MCF 10A (cell line): ENCODE measurements at regions not wholly inside any gene's neighbourhood (a gene's known extent, or its start where the extent isn't known, plus 50 kb on each side); places are given as distances from the start of the nearest gene placed in this dataset.
A peak's percentile ranks its signal among the peaks of the same experiment; 100 is the strongest.

Experiments used
- BruUV-seq: library from RNA; stranded (reverse); fragments of 400-500 nt; replicated peaks from 2 replicates; lab custom pipeline; 2021; lab: Mats Ljungman, UMichigan
- CTCF ChIA-PET: fragments of 300-600 bp; sonication (Branson Sonifier 250); formaldehyde crosslinking; extraction: SDS; loops from one replicate; lab custom pipeline; 2021; ENCODE audit warnings: antibody characterized with exemption, inconsistent platforms; lab: Yijun Ruan, JAX
- POLR2A ChIA-PET: fragments of 300-600, 350-650 bp; sonication (Branson Sonifier 250); formaldehyde crosslinking; extraction: SDS; loops from one replicate; lab custom pipeline; 2020; ENCODE audit warnings: antibody characterized with exemption, inconsistent platforms; lab: Yijun Ruan, JAX
- DNase-seq: peaks from one replicate; pipeline ENCODE4 v3.0.0-alpha.2; 2018; ENCODE audit not compliant: unreplicated experiment
- H3K27ac Mint-ChIP-seq: one replicate; pipeline ENCODE4 v1.8.0; 2022; ENCODE audit warnings: mild to moderate bottlenecking, low read depth, mixed read lengths; ENCODE audit not compliant: unreplicated experiment
- H3K27me3 Mint-ChIP-seq: one replicate; pipeline ENCODE4 v1.8.0; 2022; ENCODE audit warnings: mixed read lengths; ENCODE audit not compliant: insufficient read depth, unreplicated experiment
- H3K36me3 Mint-ChIP-seq: one replicate; pipeline ENCODE4 v1.8.0; 2022; ENCODE audit warnings: mild to moderate bottlenecking, moderate library complexity, mixed read lengths; ENCODE audit not compliant: insufficient read depth, unreplicated experiment
- H3K4me1 Mint-ChIP-seq: one replicate; pipeline ENCODE4 v1.8.0; 2022; ENCODE audit warnings: mixed read lengths; ENCODE audit not compliant: insufficient read depth, unreplicated experiment
- H3K4me3 Mint-ChIP-seq: one replicate; pipeline ENCODE4 v1.8.0; 2022; ENCODE audit warnings: mild to moderate bottlenecking, moderate library complexity, mixed read lengths; ENCODE audit not compliant: unreplicated experiment
- H3K9me3 Mint-ChIP-seq: one replicate; pipeline ENCODE4 v1.8.0; 2022; ENCODE audit warnings: mixed read lengths; ENCODE audit not compliant: unreplicated experiment
- CTCF ChIP-seq: fragments of 200-600 bp; IDR thresholded peaks from one replicate; pipeline ENCODE4 v1.8.0; 2022; ENCODE audit warnings: antibody characterized with exemption, mild to moderate bottlenecking; ENCODE audit not compliant: unreplicated experiment
- intact Hi-C: fragments of 100-400 bp; cut with micrococcal nuclease; formaldehyde crosslinking; loops from 2 replicates; pipeline ENCODE4 v1.14.1; 2022

DNA sequence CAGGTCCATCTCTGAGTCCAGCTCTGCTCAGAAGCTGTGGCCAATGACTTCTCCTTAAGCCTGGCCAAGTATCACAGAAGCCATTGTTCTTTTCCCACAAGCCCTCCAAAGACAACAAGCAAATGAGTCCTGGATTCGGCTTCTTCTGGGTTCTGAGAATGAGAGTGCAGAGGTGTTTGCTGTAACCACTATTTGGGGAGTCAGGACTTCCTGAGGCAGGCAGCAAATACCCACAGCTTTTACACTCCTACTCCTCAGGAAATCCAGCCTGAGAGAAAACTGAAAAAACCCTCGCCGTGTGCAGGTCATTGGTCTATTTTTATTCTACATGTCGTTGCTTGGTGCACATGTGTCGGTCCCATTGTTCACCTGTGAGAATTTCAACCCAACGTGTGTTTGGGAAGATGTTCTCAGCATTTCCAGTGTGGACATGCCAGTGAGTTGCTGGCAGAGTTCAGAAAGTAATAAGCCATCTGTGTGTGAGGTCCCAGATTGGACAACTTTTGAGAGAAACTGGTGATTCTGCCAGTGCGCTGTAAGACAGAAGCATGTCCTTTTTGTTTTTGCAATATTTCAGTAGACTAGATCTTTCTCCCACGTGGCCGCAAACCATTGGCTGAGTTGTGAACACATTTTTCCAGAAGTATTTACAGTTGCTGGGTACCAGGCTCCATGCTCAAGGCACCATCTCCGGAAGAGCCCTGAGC lies 121.6 kb upstream of the LYZL2 start:
- TF ChIP-seq CTCF = no peak
- no peak for DNase-seq
- Mint-ChIP-seq H3K27ac (no peak overlapping the region), H3K4me3 (no peak overlapping the region), H3K9me3 (no peaks in the 10 kb centered on the region), H3K36me3 (no peaks in the 10 kb centered on the region), H3K27me3 (no peaks in the 10 kb centered on the region), H3K4me1 (no peaks in the 10 kb centered on the region)
- intact Hi-C loops = loop anchor here (10.0 kb wide), 1 partner anchor 744 kb away; no protein-coding TSS in a partner anchor
- BruUV-seq = no TSS peak
- ChIA-PET CTCF (interaction anchor here (0.6 to 1.9 kb wide), 6 partner anchors 11 to 1063 kb away, joined by 3 to 6 read pairs (median 4); no protein-coding TSS in a partner anchor), POLR2A (no interaction called here)

DNA sequence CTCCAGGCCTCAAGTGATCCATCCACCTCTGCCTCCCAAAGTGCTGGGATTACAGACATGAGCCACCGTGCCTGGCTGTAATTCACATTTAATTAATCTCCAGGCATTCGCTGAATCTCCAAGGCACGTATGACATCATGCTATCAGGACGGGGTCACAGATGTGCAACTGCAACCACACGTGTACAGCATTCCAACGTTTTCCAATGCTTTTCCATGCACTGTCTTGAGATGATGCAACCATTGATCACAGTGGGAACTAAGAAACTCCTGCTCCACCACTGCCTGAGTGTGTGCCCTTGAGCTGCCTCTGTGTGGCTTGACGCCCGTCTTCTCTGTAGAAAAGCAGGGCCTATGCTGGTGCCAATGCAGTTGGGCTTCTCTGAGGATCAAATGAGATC lies 119.8 kb upstream of the LYZL2 start:
- ChIA-PET POLR2A (no interaction called here), CTCF (interaction anchor here (0.6 to 2.3 kb wide), 4 partner anchors 37 to 742 kb away, joined by 3 to 6 read pairs (median 3); no protein-coding TSS in a partner anchor)
- no TSS peak for BruUV-seq
- H3K9me3 Mint-ChIP-seq = no peaks in the 10 kb centered on the region
- no peaks in the 10 kb centered on the region for H3K27me3 Mint-ChIP-seq
- H3K4me3 Mint-ChIP-seq = no peak overlapping the region
- DNase-seq = no peak
- TF ChIP-seq CTCF = no peak
- H3K27ac Mint-ChIP-seq = no peak overlapping the region
- no peaks in the 10 kb centered on the region for H3K4me1 Mint-ChIP-seq
- H3K36me3 Mint-ChIP-seq = no peaks in the 10 kb centered on the region
- intact Hi-C loops = no loop called here

GRCh38 chr10:30748152-30748973 lies 118.8 kb upstream of the LYZL2 start:
- no TSS peak for BruUV-seq
- no peaks in the 10 kb centered on the region for H3K9me3 Mint-ChIP-seq
- H3K4me1 Mint-ChIP-seq = no peaks in the 10 kb centered on the region
- TF ChIP-seq CTCF = no peak
- H3K27ac Mint-ChIP-seq = no peak overlapping the region
- no peak for DNase-seq
- ChIA-PET POLR2A (no interaction called here), CTCF (interaction anchor here (0.6 to 2.3 kb wide), 3 partner anchors 8 to 1052 kb away, joined by 3 to 6 read pairs (median 3); no protein-coding TSS in a partner anchor)
- no peaks in the 10 kb centered on the region for H3K36me3 Mint-ChIP-seq
- H3K4me3 Mint-ChIP-seq = no peak overlapping the region
- no peaks in the 10 kb centered on the region for H3K27me3 Mint-ChIP-seq
- intact Hi-C loops = no loop called here

GRCh38 chr10:30747633-30748032 lies 118.1 kb upstream of the LYZL2 start:
- no peak overlapping the region for H3K27ac Mint-ChIP-seq
- H3K4me3 Mint-ChIP-seq = no peak overlapping the region
- no TSS peak for BruUV-seq
- peak; percentile 48 for DNase-seq
- CTCF ChIA-PET = interaction anchor here (0.6 kb wide), 1 partner anchor 7 kb away, joined by 3 read pairs; no protein-coding TSS in a partner anchor
- TF ChIP-seq CTCF = no peak
- no peaks in the 10 kb centered on the region for H3K9me3 Mint-ChIP-seq
- intact Hi-C loops = no loop called here
- H3K27me3 Mint-ChIP-seq = no peaks in the 10 kb centered on the region
- no peaks in the 10 kb centered on the region for H3K36me3 Mint-ChIP-seq
- POLR2A ChIA-PET = no interaction called here
- H3K4me1 Mint-ChIP-seq = no peaks in the 10 kb centered on the region
